ENCODE measurements at regions not wholly inside any gene's neighbourhood (a gene's known extent, or its start where the extent isn't known, plus 50 kb on each side); places are given as distances from the start of the nearest gene placed in this dataset.

- ATAC-seq: no peak
- no peak overlapping the region for H3K4me3 ChIP-seq
- no peaks in the 10 kb centered on the region for H3K9me3 ChIP-seq
- H3K27me3 ChIP-seq: no peaks in the 10 kb centered on the region
- intact Hi-C loops (cut with DNase I): no loop called here
- WGBS, 2 donors: 70 to 77% methylated on average over 3 of the region's 3 CpGs
- DNase-seq: no peak
- H3K27ac ChIP-seq: no peak overlapping the region
- no peaks in the 10 kb centered on the region for H3K4me1 ChIP-seq
- TF ChIP-seq CTCF (IDR thresholded peaks at IDR 0.05): no peak
- TF ChIP-seq POLR2A (IDR thresholded peaks at IDR 0.05): no peak
- H3K36me3 ChIP-seq (replicated peaks in 1 of 2; ENCODE audit: insufficient read depth in 1 of 2, low read depth in 2 of 2): no peaks in the 10 kb centered on the region
These were observed 56.3 kb upstream of the NCKAP5 start for GRCh38 chr2:133624551-133624950.

GRCh38 chr2:133627741-133628140 lies 59.5 kb upstream of the NCKAP5 start:
- H3K4me3 ChIP-seq: no peak overlapping the region
- no peaks in the 10 kb centered on the region for H3K27me3 ChIP-seq
- no peak for TF ChIP-seq CTCF (IDR thresholded peaks at IDR 0.05)
- no peak for TF ChIP-seq POLR2A (IDR thresholded peaks at IDR 0.05)
- 40 to 75% methylated on average over 1 of the region's 1 CpG for WGBS, 2 donors
- DNase-seq (no peak), ATAC-seq (no peak)
- H3K36me3 ChIP-seq (replicated peaks in 1 of 2; ENCODE audit: insufficient read depth in 1 of 2, low read depth in 2 of 2): no peaks in the 10 kb centered on the region
- no peak overlapping the region for H3K27ac ChIP-seq
- no peaks in the 10 kb centered on the region for H3K4me1 ChIP-seq
- intact Hi-C loops (cut with DNase I): no loop called here
- no peaks in the 10 kb centered on the region for H3K9me3 ChIP-seq

GRCh38 chr2:133633309-133633708 lies 65.0 kb upstream of the NCKAP5 start:
- Histone ChIP-seq H3K27ac (no peak overlapping the region), H3K4me3 (no peak overlapping the region), H3K9me3 (no peaks in the 10 kb centered on the region), H3K27me3 (no peaks in the 10 kb centered on the region), H3K4me1 (no peaks in the 10 kb centered on the region), H3K36me3 (replicated peaks in 1 of 2; ENCODE audit: insufficient read depth in 1 of 2, low read depth in 2 of 2) (no peaks in the 10 kb centered on the region)
- intact Hi-C loops (cut with DNase I): no loop called here
- ATAC-seq (no peak), DNase-seq (no peak)
- WGBS, 2 donors: 73% methylated on average over 7 of the region's 7 CpGs
- TF ChIP-seq CTCF (IDR thresholded peaks at IDR 0.05) (no peak), POLR2A (IDR thresholded peaks at IDR 0.05) (no peak)

GRCh38 chr2:133633881-133634409 lies 65.7 kb upstream of the NCKAP5 start:
- H3K36me3 ChIP-seq (replicated peaks in 1 of 2; ENCODE audit: insufficient read depth in 1 of 2, low read depth in 2 of 2): no peaks in the 10 kb centered on the region
- H3K27me3 ChIP-seq: no peaks in the 10 kb centered on the region
- no peak for TF ChIP-seq CTCF (IDR thresholded peaks at IDR 0.05)
- TF ChIP-seq POLR2A (IDR thresholded peaks at IDR 0.05): no peak
- intact Hi-C loops (cut with DNase I): no loop called here
- no peaks in the 10 kb centered on the region for H3K9me3 ChIP-seq
- no peak overlapping the region for H3K27ac ChIP-seq
- H3K4me1 ChIP-seq: no peaks in the 10 kb centered on the region
- 53% methylated on average over 8 of the region's 8 CpGs for whole genome bisulfite sequencing, 2 donors
- ATAC-seq (no peak), DNase-seq (no peak)
- no peak overlapping the region for H3K4me3 ChIP-seq

GRCh38 chr2:133635131-133635530 lies 66.9 kb upstream of the NCKAP5 start:
- Histone ChIP-seq H3K27me3 (no peaks in the 10 kb centered on the region), H3K9me3 (no peaks in the 10 kb centered on the region), H3K27ac (no peak overlapping the region), H3K4me1 (no peaks in the 10 kb centered on the region), H3K36me3 (replicated peaks in 1 of 2; ENCODE audit: insufficient read depth in 1 of 2, low read depth in 2 of 2) (no peaks in the 10 kb centered on the region), H3K4me3 (no peak overlapping the region)
- no peak for TF ChIP-seq POLR2A (IDR thresholded peaks at IDR 0.05)
- no peak for TF ChIP-seq CTCF (IDR thresholded peaks at IDR 0.05)
- ATAC-seq (no peak), DNase-seq (no peak)
- intact Hi-C loops (cut with DNase I): no loop called here
